HG03280 (cell line): ENCODE measurements at regions not wholly inside any gene's neighbourhood (a gene's known extent, or its start where the extent isn't known, plus 50 kb on each side); places are given as distances from the start of the nearest gene placed in this dataset.
"Not testable (repeated sequence)": the region's sequence is repeated elsewhere in the genome, so short reads cannot be mapped to it uniquely, and the experiment has no call there.

Source experiments
- ATAC-seq: cut with Tn5 transposase; IDR thresholded peaks from one replicate; pipeline ENCODE4 v1.9.1; 2021; ENCODE audit warnings: mild to moderate bottlenecking, moderate library complexity; ENCODE audit not compliant: unreplicated experiment

DNA sequence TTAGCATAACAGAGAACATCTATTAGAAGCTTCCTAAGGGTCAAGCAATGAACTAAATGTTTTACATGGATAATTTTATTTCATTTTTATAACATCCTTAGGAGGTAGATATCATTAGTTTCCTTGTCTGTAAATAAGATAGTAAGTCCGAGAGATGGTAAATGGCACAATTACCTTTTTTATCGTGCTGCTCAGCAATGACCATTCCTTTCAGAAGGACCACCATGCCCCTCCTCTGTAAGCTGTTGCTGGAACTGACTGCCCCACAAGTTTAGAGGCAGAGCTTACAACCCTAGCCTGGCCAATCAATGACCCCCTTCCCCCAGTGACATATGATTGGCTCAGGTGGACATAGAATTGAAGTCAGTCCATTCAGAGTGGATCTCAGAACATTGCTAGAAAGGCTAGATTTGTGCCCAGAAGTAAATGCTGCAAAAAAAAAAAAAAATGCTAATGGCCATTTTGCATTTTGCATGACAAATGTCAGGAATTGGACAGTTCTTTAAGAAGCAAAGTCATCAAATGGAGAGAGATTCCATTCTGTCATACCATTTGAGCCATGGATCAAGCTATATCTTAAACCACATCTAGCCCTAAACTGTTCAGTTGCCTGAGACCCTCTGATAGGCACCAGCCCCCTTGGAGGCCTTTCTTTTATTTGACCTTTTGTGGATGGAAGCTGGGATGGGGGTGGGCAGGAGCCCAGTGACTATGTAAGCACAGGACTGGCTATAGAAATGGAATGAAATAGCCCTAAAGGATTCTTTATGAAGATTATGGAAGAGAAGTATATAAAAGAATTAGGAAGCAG, 668.3 kb downstream of the UQCRFS1 start:
- no peak for ATAC-seq

- ATAC-seq = no peak
These were observed 669.6 kb downstream of the UQCRFS1 start for GRCh38 chr19:28543244-28543776.

- no peak for ATAC-seq
These were observed 670.3 kb downstream of the UQCRFS1 start for GRCh38 chr19:28542394-28543243.

DNA sequence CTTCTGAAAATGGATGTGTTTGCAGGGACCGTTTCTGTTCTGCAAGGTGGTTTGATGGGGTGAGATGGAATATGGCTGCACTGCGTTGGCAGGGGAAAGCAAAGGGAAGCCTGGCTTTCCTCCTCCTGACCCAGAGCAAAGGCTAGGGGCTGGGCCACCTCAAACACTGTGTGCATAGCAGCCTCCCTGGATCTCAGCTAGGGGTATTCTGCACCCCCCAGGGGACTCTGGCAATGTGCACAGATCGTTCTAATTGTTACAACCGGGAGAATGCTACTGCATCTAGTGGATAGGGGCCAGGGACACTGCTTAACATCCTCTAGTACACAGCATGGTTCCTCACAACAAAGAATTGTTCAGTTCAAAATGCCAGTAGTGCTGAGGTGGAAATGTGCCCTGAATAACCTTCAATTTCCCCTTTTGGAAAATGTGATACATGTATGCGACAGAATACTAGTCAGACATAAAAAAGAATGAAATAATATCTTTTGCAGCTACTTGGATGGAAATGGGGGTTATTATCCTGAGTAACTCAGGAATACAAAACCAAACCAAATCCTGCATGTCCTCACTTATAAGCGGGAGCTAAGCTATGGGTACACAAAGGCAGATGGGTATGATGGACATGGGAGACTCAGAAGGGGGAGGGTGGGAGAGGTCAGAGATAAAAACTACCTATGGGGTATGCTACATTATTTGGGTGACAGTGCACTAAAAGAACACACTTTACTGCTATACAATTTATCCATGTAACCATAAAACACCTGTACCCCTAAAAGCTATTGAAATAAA, 671.2 kb downstream of the UQCRFS1 start:
- no peak for ATAC-seq

DNA sequence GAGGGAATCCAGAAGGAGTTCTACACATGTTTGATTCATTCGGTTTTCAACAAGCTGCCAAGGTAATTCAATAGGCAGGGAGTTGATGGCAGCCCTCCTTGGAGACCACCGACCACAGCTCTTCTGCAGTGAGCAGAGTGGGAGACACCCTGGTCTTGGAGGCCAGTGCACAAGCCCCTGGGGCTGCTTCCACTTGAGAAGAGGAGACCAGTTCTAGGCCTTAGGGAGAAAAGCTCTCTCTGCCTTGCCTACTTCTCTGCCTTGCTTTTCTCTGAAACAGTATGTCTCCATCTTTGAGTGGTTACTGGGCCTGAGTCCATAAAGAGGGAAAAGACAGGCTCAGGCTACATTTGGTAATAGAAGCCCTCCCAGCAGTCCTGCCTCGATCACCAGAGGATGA, 671.9 kb downstream of the UQCRFS1 start:
- no peak for ATAC-seq

- not testable (repeated sequence) for ATAC-seq
These were observed 672.6 kb downstream of the UQCRFS1 start for GRCh38 chr19:28540385-28540784.

GRCh38 chr19:28539759-28540158, 673.2 kb downstream of the UQCRFS1 start:
- no peak for ATAC-seq

DNA sequence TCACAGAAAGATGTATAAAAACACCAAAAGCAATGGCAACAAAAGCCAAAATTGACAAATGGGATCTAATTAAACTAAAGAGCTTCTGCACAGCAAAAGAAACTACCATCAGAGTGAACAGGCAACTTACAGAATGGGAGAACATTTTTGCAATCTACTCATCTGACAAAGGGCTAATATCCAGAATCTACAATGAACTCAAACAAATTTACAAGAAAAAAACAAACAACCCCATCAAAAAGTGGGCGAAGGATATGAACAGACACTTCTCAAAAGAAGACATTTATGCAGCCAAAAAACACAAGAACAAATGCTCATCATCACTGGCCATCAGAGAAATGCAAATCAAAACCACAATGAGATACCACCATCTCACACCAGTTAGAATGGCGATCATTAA, 674.4 kb downstream of the UQCRFS1 start:
- not testable (repeated sequence) for ATAC-seq

DNA sequence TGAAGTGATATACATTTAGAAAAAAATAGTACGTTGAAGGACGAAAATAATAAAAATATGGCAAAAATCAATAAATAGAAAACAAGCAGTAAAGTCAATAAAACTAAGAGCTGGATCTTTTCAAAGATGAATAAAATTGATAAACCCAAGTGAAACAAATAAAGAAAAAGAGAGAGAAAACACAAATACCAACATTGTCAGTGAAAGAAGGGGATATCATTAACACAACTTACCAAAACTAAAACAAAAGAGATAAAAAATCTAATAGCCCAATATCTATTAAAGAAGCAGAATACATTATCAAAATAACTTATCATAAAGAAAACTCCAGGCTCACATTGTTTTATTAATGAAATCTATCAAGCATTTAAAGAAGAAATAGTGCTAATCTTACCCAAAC, 675.1 kb downstream of the UQCRFS1 start:
- ATAC-seq = no peak

DNA sequence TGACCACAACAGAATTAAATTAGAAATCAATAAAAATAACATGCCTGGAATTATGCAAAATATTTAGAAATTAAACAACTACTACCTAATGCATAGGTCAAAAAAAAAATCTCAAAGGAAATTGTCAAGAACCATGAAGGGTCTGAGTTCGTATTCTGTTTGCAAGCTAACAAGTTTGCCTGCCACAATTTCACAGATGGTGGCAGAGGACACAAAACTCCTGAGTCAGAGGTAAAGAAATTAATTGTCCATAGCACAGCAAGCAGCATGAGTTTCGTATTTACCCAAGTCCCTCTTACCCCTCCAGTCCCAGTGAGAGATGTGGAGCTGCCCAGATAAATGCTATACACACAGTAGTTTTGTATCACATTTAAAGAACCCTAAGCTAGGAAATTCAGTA, 675.9 kb downstream of the UQCRFS1 start:
- no peak for ATAC-seq

GRCh38 chr19:28535352-28535775, 677.6 kb downstream of the UQCRFS1 start:
- ATAC-seq = no peak

- no peak for ATAC-seq
These were observed 678.1 kb downstream of the UQCRFS1 start for GRCh38 chr19:28534766-28535351.

DNA sequence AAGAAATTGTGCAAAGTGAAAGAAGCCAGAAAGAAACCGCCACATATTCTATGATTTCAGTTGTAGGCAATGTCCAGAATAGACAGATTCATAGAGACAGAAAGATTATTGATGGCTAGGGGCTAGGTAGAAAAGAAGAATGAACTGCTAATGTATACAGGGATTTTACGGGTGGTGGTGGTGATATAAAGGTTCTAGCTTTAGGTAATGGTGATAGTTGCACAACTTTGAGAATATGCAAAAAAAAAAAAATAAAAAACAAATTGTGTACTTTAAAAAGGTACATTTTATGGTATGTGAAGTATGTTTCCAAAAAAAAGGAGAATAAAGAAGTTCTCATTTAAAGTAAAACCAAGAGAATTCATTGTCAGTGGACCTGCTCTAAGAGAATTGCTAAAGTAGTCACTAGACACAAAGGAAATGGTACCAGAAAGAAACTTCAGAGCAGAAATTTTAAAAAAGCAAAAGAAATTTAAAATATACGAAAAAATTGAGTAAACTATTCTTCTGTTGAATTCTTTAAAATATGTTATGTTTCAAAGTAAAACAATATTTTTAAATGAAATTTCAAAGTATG, 680.1 kb downstream of the UQCRFS1 start:
- ATAC-seq = no peak

- no peak for ATAC-seq
These were observed 681.0 kb downstream of the UQCRFS1 start for GRCh38 chr19:28531979-28532378.

- no peak for ATAC-seq
These were observed 682.4 kb downstream of the UQCRFS1 start for GRCh38 chr19:28530406-28531035.

- ATAC-seq = no peak
These were observed 686.9 kb downstream of the UQCRFS1 start for GRCh38 chr19:28526038-28526437.

DNA sequence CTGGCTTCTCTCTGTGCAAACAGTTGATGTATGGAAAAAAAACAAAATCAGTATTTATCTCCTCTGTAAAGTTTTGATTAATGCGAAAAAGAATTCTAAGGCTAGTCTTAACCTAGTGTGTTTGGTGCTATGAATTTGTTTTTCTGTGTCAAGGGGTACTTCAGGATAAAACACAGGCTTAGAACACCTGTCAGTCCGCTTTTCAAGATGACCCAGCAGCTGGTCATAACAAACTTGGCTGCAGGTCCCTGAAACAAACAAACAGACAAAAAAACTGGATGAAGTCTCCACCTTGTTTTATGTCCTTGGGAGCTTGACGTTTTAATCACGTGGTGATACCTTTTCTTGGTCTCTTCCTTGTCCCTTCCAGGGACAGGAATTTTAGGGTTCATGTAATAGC, 689.3 kb downstream of the UQCRFS1 start:
- no peak for ATAC-seq

GRCh38 chr19:28522545-28522922, 690.4 kb downstream of the UQCRFS1 start:
- no peak for ATAC-seq

DNA sequence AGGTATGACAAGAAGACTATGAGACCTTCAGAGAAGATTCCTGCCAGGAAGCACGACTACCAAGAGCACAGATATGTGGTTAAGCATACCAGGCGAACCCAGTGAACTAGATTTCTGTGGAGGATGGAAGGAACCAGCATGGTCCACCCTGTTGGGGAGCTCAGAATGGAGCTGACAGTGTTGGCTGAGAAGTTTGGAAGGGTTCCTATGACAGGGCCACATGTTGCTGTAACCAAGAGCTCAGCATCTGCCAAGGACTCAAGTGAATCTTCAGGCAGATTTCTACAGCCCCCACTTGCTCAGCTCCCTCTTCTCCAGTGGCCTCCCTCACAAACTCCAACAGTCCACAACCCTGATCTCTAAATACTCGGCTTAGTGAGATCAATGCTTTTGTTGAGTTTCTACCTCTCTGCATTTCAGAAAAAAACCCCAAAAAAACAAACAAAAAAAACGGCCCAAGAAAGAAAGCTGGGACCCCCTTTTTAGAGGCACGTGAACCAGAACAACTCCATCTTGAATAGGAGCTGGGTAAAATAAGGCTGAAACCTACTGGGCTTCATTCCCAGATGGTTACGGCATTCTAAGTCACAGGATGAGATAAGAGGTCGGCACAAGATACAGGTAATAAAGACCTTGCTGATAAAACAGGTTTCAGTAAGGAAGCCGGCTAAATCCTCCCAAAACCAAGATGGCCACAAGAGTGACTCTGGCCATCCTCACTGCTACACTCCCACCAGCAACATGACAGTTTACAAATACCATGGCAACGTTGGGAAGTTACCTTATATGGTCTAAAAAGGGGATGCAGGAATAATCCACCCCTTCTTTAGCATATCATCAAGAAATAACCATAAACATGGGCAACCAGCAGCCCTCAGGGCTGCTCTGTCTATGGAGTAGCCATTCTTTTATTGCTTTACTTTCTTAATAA, 691.1 kb downstream of the UQCRFS1 start:
- ATAC-seq = no peak
